ENCODE measurements at regions not wholly inside any gene's neighbourhood (a gene's known extent, or its start where the extent isn't known, plus 50 kb on each side); places are given as distances from the start of the nearest gene placed in this dataset.
"Not testable (repeated sequence)": the region's sequence is repeated elsewhere in the genome, so short reads cannot be mapped to it uniquely, and the experiment has no call there.

- no peak for DNase-seq
These were observed 791.2 kb downstream of the TMEM121 start for GRCh38 chr14:106317593-106317992.

- DNase-seq: no peak
These were observed 792.3 kb downstream of the TMEM121 start for GRCh38 chr14:106318700-106319099.

- DNase-seq: not testable (repeated sequence)
These were observed 797.6 kb downstream of the TMEM121 start for GRCh38 chr14:106323970-106324369.

- no peak for DNase-seq
These were observed 800.9 kb downstream of the TMEM121 start for GRCh38 chr14:106327234-106327633.

- not testable (repeated sequence) for DNase-seq
These were observed 801.4 kb downstream of the TMEM121 start for GRCh38 chr14:106327702-106328353.

GRCh38 chr14:106329243-106329642 lies 802.9 kb downstream of the TMEM121 start:
- not testable (repeated sequence) for DNase-seq

- DNase-seq: not testable (repeated sequence)
These were observed 803.8 kb downstream of the TMEM121 start for GRCh38 chr14:106329987-106330774.

GRCh38 chr14:106334428-106335109 lies 808.2 kb downstream of the TMEM121 start:
- DNase-seq: not testable (repeated sequence)

- not testable (repeated sequence) for DNase-seq
These were observed 808.7 kb downstream of the TMEM121 start for GRCh38 chr14:106335110-106335429.

GRCh38 chr14:106338775-106339174 lies 812.4 kb downstream of the TMEM121 start:
- DNase-seq: not testable (repeated sequence)

- DNase-seq: not testable (repeated sequence)
These were observed 814.3 kb downstream of the TMEM121 start for GRCh38 chr14:106340658-106341057.

GRCh38 chr14:106341161-106341560 lies 814.8 kb downstream of the TMEM121 start:
- not testable (repeated sequence) for DNase-seq

- DNase-seq: no peak
These were observed 817.2 kb downstream of the TMEM121 start for GRCh38 chr14:106343626-106344025.

GRCh38 chr14:106344065-106344614 lies 817.8 kb downstream of the TMEM121 start:
- DNase-seq: not testable (repeated sequence)

- not testable (repeated sequence) for DNase-seq
These were observed 818.6 kb downstream of the TMEM121 start for GRCh38 chr14:106344791-106345479.

GRCh38 chr14:106346084-106346483 lies 819.7 kb downstream of the TMEM121 start:
- DNase-seq: no peak

GRCh38 chr14:106346534-106347290 lies 820.3 kb downstream of the TMEM121 start:
- DNase-seq: no peak

- DNase-seq: no peak
These were observed 821.0 kb downstream of the TMEM121 start for GRCh38 chr14:106347291-106347778.

GRCh38 chr14:106347890-106348755 lies 821.7 kb downstream of the TMEM121 start:
- no peak for DNase-seq

- not testable (repeated sequence) for DNase-seq
These were observed 822.6 kb downstream of the TMEM121 start for GRCh38 chr14:106348873-106349540.

Data from NCI-H510A treated with DMSO at 0.1 percent for 48 hours (cell line).